SK-N-SH (cell line): ENCODE measurements at regions not wholly inside any gene's neighbourhood (a gene's known extent, or its start where the extent isn't known, plus 50 kb on each side); places are given as distances from the start of the nearest gene placed in this dataset.

Source experiments
- CTCF ChIA-PET: fragments of 300-600, 350-600 bp; formaldehyde crosslinking; extraction: SDS; loops from one replicate; lab custom pipeline; 2021; lab: Yijun Ruan, JAX
- POLR2A ChIA-PET: fragments of 350-600 bp; sonication (Branson Sonifier 250); formaldehyde crosslinking; extraction: SDS; loops from one replicate; lab custom pipeline; 2020; ENCODE audit warnings: antibody characterized with exemption, inconsistent platforms; lab: Yijun Ruan, JAX
- DNase-seq: peaks from one replicate; pipeline ENCODE4 v3.0.0; 2012
- H2AFZ ChIP-seq: fragments of 200-600 bp; sonication (generic); 2 replicates; pipeline ENCODE4 v1.8.1; 2016; ENCODE audit warnings: antibody characterized with exemption, mild to moderate bottlenecking, low read depth
- H3F3A ChIP-seq: fragments of 200-600 bp; sonication (generic); replicated peaks from 2 replicates; pipeline ENCODE3; 2016; ENCODE audit warnings: antibody characterized with exemption, mild to moderate bottlenecking; ENCODE audit not compliant: insufficient read depth
- H3K27ac ChIP-seq, 2 experiments: fragments of 200-500 bp in 1 of 2; fragments of 200-600 bp in 1 of 2; sonication (Bioruptor generic) in 1 of 2; sonication (generic), shearing (Covaris generic) in 1 of 2; 2 replicates each; pipeline versions ENCODE4 v1.5.1 to v1.6.1; 2014 to 2016; ENCODE audit warnings: low read depth in 2 of 2, inconsistent platforms in 1 of 2, low read length in 1 of 2, mild to moderate bottlenecking in 1 of 2, mixed read lengths in 1 of 2
- H3K27me3 ChIP-seq: fragments of 200-600 bp; sonication (generic), shearing (Covaris generic); 2 replicates; pipeline ENCODE4 v1.6.1; 2016; ENCODE audit warnings: mixed run types; ENCODE audit not compliant: insufficient read depth
- H3K36me3 ChIP-seq, 2 experiments: fragments of 200-500 bp in 1 of 2; fragments of 200-600 bp in 1 of 2; sonication (Bioruptor generic) in 1 of 2; sonication (generic) in 1 of 2; replicated peaks in 1 of 2; 2 replicates each; pipeline versions ENCODE3 to v1.5.1; 2014 to 2016; ENCODE audit warnings: low read length in 1 of 2, mild to moderate bottlenecking in 1 of 2; ENCODE audit not compliant: insufficient read depth in 2 of 2, control insufficient read depth in 1 of 2
- H3K4me1 ChIP-seq, 2 experiments: fragments of 200-500 bp in 1 of 2; fragments of 200-600 bp in 1 of 2; sonication (Bioruptor generic) in 1 of 2; sonication (generic), shearing (Covaris generic) in 1 of 2; 2 replicates each; pipeline versions ENCODE4 v1.5.1 to v1.6.1; 2014 to 2016; ENCODE audit warnings: low read depth in 1 of 2, low read length in 1 of 2, mixed run types in 1 of 2; ENCODE audit not compliant: insufficient read depth in 2 of 2, control insufficient read depth in 1 of 2
- H3K4me2 ChIP-seq: fragments of 200-600 bp; sonication (generic), shearing (Covaris generic); 2 replicates; pipeline ENCODE4 v1.6.1; 2017; ENCODE audit warnings: mixed run types
- H3K4me3 ChIP-seq, 2 experiments: fragments of 200-500 bp in 1 of 2; fragments of 200-600 bp in 1 of 2; sonication (Bioruptor generic) in 1 of 2; sonication (generic), shearing (Covaris generic) in 1 of 2; 2 replicates each; pipeline versions ENCODE4 v1.5.1 to v1.8.1; 2014 to 2016; ENCODE audit warnings: low read depth in 2 of 2, inconsistent platforms in 1 of 2, low read length in 1 of 2, mild to moderate bottlenecking in 1 of 2, mixed read lengths in 1 of 2, moderate library complexity in 1 of 2
- H3K79me2 ChIP-seq: fragments of 200-600 bp; sonication (generic); 2 replicates; pipeline ENCODE4 v1.8.1; 2017; ENCODE audit warnings: mild to moderate bottlenecking; ENCODE audit not compliant: insufficient read depth
- H3K9ac ChIP-seq: fragments of 200-600 bp; sonication (generic); 2 replicates; pipeline ENCODE4 v1.6.1; 2017; ENCODE audit warnings: mixed run types
- H3K9me2 ChIP-seq: fragments of 200-600 bp; sonication (generic); 2 replicates; pipeline ENCODE4 v1.6.1; 2017; ENCODE audit warnings: mixed run types
- H3K9me3 ChIP-seq: fragments of 200-600 bp; sonication (generic); 2 replicates; pipeline ENCODE4 v1.6.1; 2017; ENCODE audit warnings: mixed run types, mild to moderate bottlenecking, moderate library complexity
- H4K20me1 ChIP-seq: fragments of 200-600 bp; sonication (generic); 2 replicates; pipeline ENCODE4 v1.6.1; 2017; ENCODE audit warnings: mild to moderate bottlenecking, mixed run types; ENCODE audit not compliant: insufficient read depth
- ELF1 ChIP-seq: IDR thresholded peaks from 2 replicates; pipeline ENCODE4 v1.4.0; 2012
- FOXJ3 ChIP-seq: sonication (generic); formaldehyde crosslinking; IDR thresholded peaks from 2 replicates; pipeline ENCODE4 v1.5.1; 2020; ENCODE audit warnings: mild to moderate bottlenecking, missing genetic modification reagents
- GATA2 ChIP-seq: sonication (generic); formaldehyde crosslinking; IDR thresholded peaks from 2 replicates; pipeline ENCODE4 v1.5.0; 2020; ENCODE audit warnings: mild to moderate bottlenecking, missing genetic modification reagents
- JUND ChIP-seq: IDR thresholded peaks from 2 replicates; pipeline ENCODE4 v1.4.0; 2012
- MEF2A ChIP-seq: IDR thresholded peaks from 2 replicates; pipeline ENCODE4 v1.4.0; 2012; ENCODE audit warnings: low read depth, borderline replicate concordance
- MXI1 ChIP-seq: IDR thresholded peaks from 2 replicates; pipeline ENCODE4 v1.6.1; 2012; ENCODE audit warnings: mild to moderate bottlenecking, low read depth, low read length, improper control_type of control experiment
- NFIC ChIP-seq: IDR thresholded peaks from 2 replicates; pipeline ENCODE4 v1.4.0; 2012; ENCODE audit warnings: borderline replicate concordance
- NRF1 ChIP-seq: IDR thresholded peaks from 2 replicates; pipeline ENCODE4 v1.6.1; 2012; ENCODE audit warnings: low read depth, mild to moderate bottlenecking, low read length
- RAD21 ChIP-seq: IDR thresholded peaks from 2 replicates; pipeline ENCODE4 v1.6.1; 2012; ENCODE audit warnings: mild to moderate bottlenecking, low read length
- RFX5 ChIP-seq: IDR thresholded peaks from 2 replicates; pipeline ENCODE4 v1.6.1; 2012; ENCODE audit warnings: mild to moderate bottlenecking, improper control_type of control experiment, low read length
- RXRA ChIP-seq: IDR thresholded peaks from 2 replicates; pipeline ENCODE4 v1.4.0; 2012; ENCODE audit warnings: low read depth, mild to moderate bottlenecking, borderline replicate concordance
- SMC3 ChIP-seq: IDR thresholded peaks from 2 replicates; pipeline ENCODE4 v1.6.1; 2012; ENCODE audit warnings: low read depth, low read length, improper control_type of control experiment
- TAF1 ChIP-seq: IDR thresholded peaks from 2 replicates; pipeline ENCODE4 v1.6.1; 2012; ENCODE audit warnings: low read depth, mild to moderate bottlenecking, low read length, moderate library complexity, borderline replicate concordance
- YY1 ChIP-seq: IDR thresholded peaks from 2 replicates; pipeline ENCODE4 v1.4.0; 2012; ENCODE audit warnings: low read depth, mild to moderate bottlenecking
- WGBS: methylation state at CpG from one replicate; pipeline ENCODE4 v1.1.6; 2017; ENCODE audit warnings: low lambda C conversion rate; 5-methylcytosine and 5-hydroxymethylcytosine counted together
- TF ChIP-seq, protein P1 (sequence below): IDR thresholded peaks from 2 replicates; pipeline ENCODE4 v1.4.0; 2012; ENCODE audit warnings: low read depth
- TF ChIP-seq, protein P2 (sequence below): IDR thresholded peaks from 2 replicates; pipeline ENCODE4 v1.4.0; 2012; ENCODE audit warnings: low read depth, borderline replicate concordance
- TF ChIP-seq, protein P3 (sequence below): IDR thresholded peaks from 2 replicates; pipeline ENCODE4 v1.4.0; 2012; ENCODE audit warnings: low read depth, borderline replicate concordance

DNA sequence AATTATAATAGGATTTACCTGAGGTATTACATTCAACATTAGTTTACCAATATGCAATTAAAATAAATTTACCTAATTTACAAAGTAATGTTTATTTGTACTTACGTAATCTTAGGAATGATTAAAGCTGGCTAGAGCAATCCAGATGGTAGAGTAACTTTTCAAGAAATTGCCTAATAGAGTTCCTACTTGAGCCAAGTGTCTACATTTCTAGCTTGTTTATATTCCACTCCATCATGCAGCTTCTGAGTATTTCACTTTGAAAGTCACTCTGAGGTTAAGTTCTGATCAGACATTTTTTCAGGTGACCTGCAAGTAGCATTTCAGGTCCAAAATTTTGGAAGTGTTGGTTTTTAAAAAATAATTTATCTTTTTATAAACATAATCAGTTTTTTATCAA is 1080.7 kb downstream of the TRHDE start:
- no peaks in the 10 kb centered on the region for H3F3A ChIP-seq
- H3K9me3 ChIP-seq: 0 out of 2 replicates have a peak, but pooled peaks cover 5% of the 10 kb centered on the region
- H3K36me3 ChIP-seq: no peaks in the 10 kb centered on the region
- no peak overlapping the region for H2AFZ ChIP-seq
- POLR2A ChIA-PET: no interaction called here
- H4K20me1 ChIP-seq: no peaks in the 10 kb centered on the region
- no peak overlapping the region for H3K27ac ChIP-seq
- H3K27me3 ChIP-seq: no peaks in the 10 kb centered on the region
- WGBS: 14% methylated on average over 1 of the region's 1 CpG
- CTCF ChIA-PET: no interaction called here
- H3K9ac ChIP-seq: no peak overlapping the region
- no peak for DNase-seq
- no peak overlapping the region for H3K4me2 ChIP-seq
- TF ChIP-seq YY1 (no peak), NFIC (no peak), RAD21 (no peak), JUND (no peak), SMC3 (no peak), MXI1 (no peak), TAF1 (no peak), NRF1 (no peak), GATA2 (no peak), FOXJ3 (CRISPR knock-in tag) (no peak), ELF1 (no peak), RXRA (no peak)
- TF ChIP-seq, protein P1, sequence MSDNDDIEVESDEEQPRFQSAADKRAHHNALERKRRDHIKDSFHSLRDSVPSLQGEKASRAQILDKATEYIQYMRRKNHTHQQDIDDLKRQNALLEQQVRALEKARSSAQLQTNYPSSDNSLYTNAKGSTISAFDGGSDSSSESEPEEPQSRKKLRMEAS: no peak
- TF ChIP-seq, protein P2, sequence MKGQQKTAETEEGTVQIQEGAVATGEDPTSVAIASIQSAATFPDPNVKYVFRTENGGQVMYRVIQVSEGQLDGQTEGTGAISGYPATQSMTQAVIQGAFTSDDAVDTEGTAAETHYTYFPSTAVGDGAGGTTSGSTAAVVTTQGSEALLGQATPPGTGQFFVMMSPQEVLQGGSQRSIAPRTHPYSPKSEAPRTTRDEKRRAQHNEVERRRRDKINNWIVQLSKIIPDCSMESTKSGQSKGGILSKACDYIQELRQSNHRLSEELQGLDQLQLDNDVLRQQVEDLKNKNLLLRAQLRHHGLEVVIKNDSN: no peak
- TF ChIP-seq, protein P3, sequence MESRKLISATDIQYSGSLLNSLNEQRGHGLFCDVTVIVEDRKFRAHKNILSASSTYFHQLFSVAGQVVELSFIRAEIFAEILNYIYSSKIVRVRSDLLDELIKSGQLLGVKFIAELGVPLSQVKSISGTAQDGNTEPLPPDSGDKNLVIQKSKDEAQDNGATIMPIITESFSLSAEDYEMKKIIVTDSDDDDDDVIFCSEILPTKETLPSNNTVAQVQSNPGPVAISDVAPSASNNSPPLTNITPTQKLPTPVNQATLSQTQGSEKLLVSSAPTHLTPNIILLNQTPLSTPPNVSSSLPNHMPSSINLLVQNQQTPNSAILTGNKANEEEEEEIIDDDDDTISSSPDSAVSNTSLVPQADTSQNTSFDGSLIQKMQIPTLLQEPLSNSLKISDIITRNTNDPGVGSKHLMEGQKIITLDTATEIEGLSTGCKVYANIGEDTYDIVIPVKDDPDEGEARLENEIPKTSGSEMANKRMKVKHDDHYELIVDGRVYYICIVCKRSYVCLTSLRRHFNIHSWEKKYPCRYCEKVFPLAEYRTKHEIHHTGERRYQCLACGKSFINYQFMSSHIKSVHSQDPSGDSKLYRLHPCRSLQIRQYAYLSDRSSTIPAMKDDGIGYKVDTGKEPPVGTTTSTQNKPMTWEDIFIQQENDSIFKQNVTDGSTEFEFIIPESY: no peak
- H3K4me3 ChIP-seq: no peak overlapping the region
- no peaks in the 10 kb centered on the region for H3K4me1 ChIP-seq
- H3K9me2 ChIP-seq: no peaks in the 10 kb centered on the region
- H3K79me2 ChIP-seq: no peaks in the 10 kb centered on the region

DNA sequence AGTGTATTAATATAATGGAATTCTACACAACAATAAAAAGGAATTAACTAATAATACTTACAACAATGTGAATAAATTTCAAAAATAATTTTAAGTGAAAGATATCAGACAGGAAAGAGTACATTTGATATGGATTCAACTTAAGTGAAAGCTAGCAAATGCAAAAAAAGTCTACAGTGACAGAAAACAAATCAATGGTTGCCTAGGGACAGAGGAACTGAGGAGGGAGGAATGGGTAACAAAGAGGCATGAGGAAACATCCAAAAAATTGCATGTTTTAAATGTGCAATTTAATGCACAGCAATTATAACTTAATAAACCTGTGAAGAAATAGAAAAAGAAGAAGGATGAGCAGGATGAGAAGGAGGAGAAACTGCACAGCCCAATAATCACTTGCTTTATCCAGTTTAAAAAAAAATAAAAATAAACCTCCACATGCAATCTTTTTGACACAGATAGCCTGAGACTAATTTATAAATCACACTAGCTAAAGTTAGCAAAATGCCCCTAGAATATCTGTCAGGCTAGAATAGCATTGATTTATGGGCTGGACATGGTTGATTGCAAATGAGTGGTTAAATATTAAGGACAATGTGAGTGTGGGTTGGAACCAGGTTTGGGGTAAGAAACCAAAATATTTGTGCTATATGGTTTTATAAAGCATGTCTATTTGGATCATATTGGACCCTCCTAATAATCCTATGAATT is 1089.1 kb downstream of the TRHDE start:
- no peaks in the 10 kb centered on the region for H3K9me2 ChIP-seq
- no peak for TF ChIP-seq MEF2A
- TF ChIP-seq RFX5: no peak
- CTCF ChIA-PET: no interaction called here

More for the DNA sequence above, 1089.1 kb downstream of the TRHDE start:
- no peaks in the 10 kb centered on the region for H4K20me1 ChIP-seq
- no peaks in the 10 kb centered on the region for H3K79me2 ChIP-seq
- H3F3A ChIP-seq: no peaks in the 10 kb centered on the region
- H3K36me3 ChIP-seq: no peaks in the 10 kb centered on the region
- no peak overlapping the region for H3K9ac ChIP-seq
- POLR2A ChIA-PET: no interaction called here
- H2AFZ ChIP-seq: no peak overlapping the region
- peaks cover 7% of the 10 kb centered on the region; the same call in 1 of the 2 replicates for H3K9me3 ChIP-seq
- H3K27me3 ChIP-seq: no peaks in the 10 kb centered on the region
- H3K4me3 ChIP-seq: no peak overlapping the region
- no peaks in the 10 kb centered on the region for H3K4me1 ChIP-seq
- no peak overlapping the region for H3K4me2 ChIP-seq
- no peak for DNase-seq
- no peak overlapping the region for H3K27ac ChIP-seq
